OCI-LY7 (cell line): ENCODE measurements at regions not wholly inside any gene's neighbourhood (a gene's known extent, or its start where the extent isn't known, plus 50 kb on each side); places are given as distances from the start of the nearest gene placed in this dataset.
"Not testable (repeated sequence)": the region's sequence is repeated elsewhere in the genome, so short reads cannot be mapped to it uniquely, and the experiment has no call there.

Experiments
- BruUV-seq: library from RNA; stranded (reverse); fragments of 400-500 nt; replicated peaks from 2 replicates; lab custom pipeline; 2021; lab: Mats Ljungman, UMichigan
- CTCF ChIA-PET: fragments of 300-600 bp; sonication (Branson Sonifier 250); formaldehyde crosslinking; loops from one replicate; lab custom pipeline; 2022; ENCODE audit warnings: antibody characterized with exemption; ENCODE audit not compliant: unreplicated experiment; lab: Charles Lee
- POLR2A ChIA-PET: fragments of 300-600 bp; sonication (Branson Sonifier 250); formaldehyde crosslinking; loops from one replicate; lab custom pipeline; 2022; ENCODE audit warnings: antibody characterized with exemption; lab: Charles Lee
- DNase-seq: peaks from one replicate; pipeline ENCODE4 v3.0.0-alpha.2; 2015; ENCODE audit warnings: low spot score
- H2AFZ ChIP-seq: fragments of 200-600 bp; sonication (generic), shearing (Covaris generic); 2 replicates; pipeline ENCODE4 v1.6.1; 2014; ENCODE audit warnings: mild to moderate bottlenecking, antibody characterized with exemption, low read length, moderate library complexity
- H3K27ac ChIP-seq: fragments of 200-600 bp; sonication (generic); 2 replicates; pipeline ENCODE4 v1.5.1; 2014; ENCODE audit warnings: mixed run types, low read depth, mild to moderate bottlenecking, moderate library complexity, low read length, inconsistent platforms; ENCODE audit not compliant: poor library complexity, severe bottlenecking
- H3K36me3 ChIP-seq: fragments of 200-600 bp; sonication (generic); 2 replicates; pipeline ENCODE4 v1.6.1; 2014; ENCODE audit warnings: mild to moderate bottlenecking, antibody characterized with exemption, low read length, moderate library complexity, mixed read lengths; ENCODE audit not compliant: insufficient read depth
- H3K4me1 ChIP-seq: fragments of 200-600 bp; sonication (generic); 2 replicates; pipeline ENCODE4 v1.5.1; 2014; ENCODE audit warnings: mild to moderate bottlenecking, low read length; ENCODE audit not compliant: insufficient read depth, poor library complexity, severe bottlenecking
- H3K4me2 ChIP-seq: fragments of 200-600 bp; sonication (generic); 2 replicates; pipeline ENCODE4 v1.6.1; 2014; ENCODE audit warnings: mild to moderate bottlenecking, low read length
- H3K4me3 ChIP-seq: fragments of 200-600 bp; sonication (generic); 2 replicates; pipeline ENCODE4 v1.5.1; 2014; ENCODE audit warnings: mild to moderate bottlenecking, low read depth, low read length; ENCODE audit not compliant: poor library complexity, severe bottlenecking
- H3K79me2 ChIP-seq: fragments of 200-600 bp; sonication (generic); 2 replicates; pipeline ENCODE4 v1.6.1; 2016; ENCODE audit warnings: low read depth, mild to moderate bottlenecking, low read length, moderate library complexity, mixed read lengths; ENCODE audit not compliant: insufficient read depth
- H3K9me2 ChIP-seq: fragments of 200-600 bp; sonication (generic); 2 replicates; pipeline ENCODE4 v1.6.1; 2016; ENCODE audit warnings: mild to moderate bottlenecking, low read length, mixed read lengths; ENCODE audit not compliant: insufficient read depth
- H3K9me3 ChIP-seq: fragments of 200-600 bp; sonication (generic); 2 replicates; pipeline ENCODE4 v1.6.1; 2014; ENCODE audit warnings: mild to moderate bottlenecking, mixed run types, low read length, mixed read lengths
- H4K20me1 ChIP-seq: fragments of 200-600 bp; sonication (generic); 2 replicates; pipeline ENCODE4 v1.6.1; 2014; ENCODE audit warnings: mild to moderate bottlenecking, antibody characterized with exemption, low read length, moderate library complexity, mixed read lengths; ENCODE audit not compliant: insufficient read depth
- CTCF ChIP-seq: fragments of 200-600 bp; sonication (generic); conservative IDR thresholded peaks from 2 replicates; pipeline ENCODE4 v1.5.1; 2014; ENCODE audit warnings: mild to moderate bottlenecking, antibody characterized with exemption, low read length, moderate library complexity, mixed read lengths
- EZH2phosphoT487 ChIP-seq: fragments of 200-600 bp; sonication (generic); IDR thresholded peaks from 2 replicates; pipeline ENCODE4 v1.6.1; 2018; ENCODE audit warnings: low read depth, borderline replicate concordance, mild to moderate bottlenecking, mixed run types, antibody characterized with exemption, low read length, moderate library complexity, mixed read lengths
- intact Hi-C: fragments of 100-400 bp; cut with micrococcal nuclease; formaldehyde crosslinking; loops from one replicate; pipeline ENCODE4 v1.10.0; 2022; ENCODE audit not compliant: unreplicated experiment

- Histone ChIP-seq H2AFZ (no peak overlapping the region), H3K4me3 (no peak overlapping the region), H3K27ac (no peak overlapping the region), H3K36me3 (no peaks in the 10 kb centered on the region), H3K9me2 (no peaks in the 10 kb centered on the region; the same call in 1 of the 2 replicates), H3K9me3 (no peaks in the 10 kb centered on the region), H3K4me1 (no peaks in the 10 kb centered on the region), H4K20me1 (no peaks in the 10 kb centered on the region), H3K4me2 (no peak overlapping the region), H3K79me2 (no peaks in the 10 kb centered on the region)
- CTCF ChIA-PET: no interaction called here
- intact Hi-C loops: no loop called here
- POLR2A ChIA-PET: interaction anchor here (1.1 kb wide), 1 partner anchor 14 kb away, joined by 4 read pairs; no protein-coding TSS in a partner anchor
- no TSS peak for BruUV-seq
- no peak for TF ChIP-seq CTCF
- no peak for TF ChIP-seq EZH2phosphoT487
- no peak for DNase-seq
Measured at GRCh38 chr6:113068570-113068969, 721.4 kb downstream of the RFPL4B start.

DNA sequence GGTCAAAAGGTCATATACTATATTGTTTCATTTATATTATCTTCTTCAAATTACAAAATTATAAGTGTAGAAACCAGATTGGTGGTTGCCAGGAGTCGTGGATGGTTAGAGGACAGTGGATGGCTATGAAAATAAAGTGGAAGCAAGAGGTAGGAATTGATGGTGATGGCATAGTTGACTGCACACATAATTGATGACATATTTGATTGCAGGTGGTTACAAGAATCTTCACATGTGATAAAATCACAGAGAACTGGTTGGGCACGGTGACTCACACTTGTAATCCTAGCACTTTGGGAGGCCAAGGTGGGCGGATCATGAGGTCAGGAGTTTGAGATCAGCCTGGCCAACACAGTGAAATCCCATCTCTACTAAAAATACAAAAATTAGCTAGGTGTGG, 723.6 kb downstream of the RFPL4B start:
- H3K9me3 ChIP-seq, H2AFZ ChIP-seq, CTCF ChIA-PET, BruUV-seq, H3K4me3 ChIP-seq, H4K20me1 ChIP-seq, H3K4me2 ChIP-seq, H3K79me2 ChIP-seq, intact Hi-C loops, H3K4me1 ChIP-seq, H3K27ac ChIP-seq, H3K36me3 ChIP-seq, DNase-seq, H3K9me2 ChIP-seq: not testable (repeated sequence)
- POLR2A ChIA-PET: interaction anchor here (0.5 kb wide), 1 partner anchor 348 kb away, joined by 3 read pairs; no protein-coding TSS in a partner anchor

- no peaks in the 10 kb centered on the region for H3K4me1 ChIP-seq
- H2AFZ ChIP-seq: no peak overlapping the region
- H4K20me1 ChIP-seq: no peaks in the 10 kb centered on the region
- H3K4me3 ChIP-seq: no peak overlapping the region
- H3K27ac ChIP-seq: no peak overlapping the region
- H3K9me3 ChIP-seq: no peaks in the 10 kb centered on the region
- no peaks in the 10 kb centered on the region for H3K79me2 ChIP-seq
- no peaks in the 10 kb centered on the region; the same call in 1 of the 2 replicates for H3K9me2 ChIP-seq
- H3K36me3 ChIP-seq: no peaks in the 10 kb centered on the region
- TF ChIP-seq EZH2phosphoT487: no peak
- TF ChIP-seq CTCF: no peak
- DNase-seq: no peak
- intact Hi-C loops: no loop called here
- H3K4me2 ChIP-seq: no peak overlapping the region
- ChIA-PET POLR2A (no interaction called here), CTCF (no interaction called here)
- no TSS peak for BruUV-seq
Measured at GRCh38 chr6:113073611-113074191, 726.6 kb downstream of the RFPL4B start.
